ENCODE measurements at regions not wholly inside any gene's neighbourhood (a gene's known extent, or its start where the extent isn't known, plus 50 kb on each side); places are given as distances from the start of the nearest gene placed in this dataset.

GRCh38 chr13:29917650-29918049 lies 67.2 kb upstream of the UBL3 start:
- no peaks in the 10 kb centered on the region for H3K36me3 Mint-ChIP-seq
- no peak for DNase-seq (ENCODE audit: low spot score)
- ChIA-PET CTCF (no interaction called here), POLR2A (no interaction called here)
- no peak for ATAC-seq
- no peak overlapping the region for H3K27ac Mint-ChIP-seq
- H3K4me3 Mint-ChIP-seq = no peak overlapping the region
- H3K27me3 Mint-ChIP-seq (ENCODE audit: low read depth) = peaks cover 2% of the 10 kb centered on the region
- H3K9me3 Mint-ChIP-seq = peaks cover 9% of the 10 kb centered on the region
- TF ChIP-seq KAT7 (CRISPR knock-in tag; IDR thresholded peaks at IDR 0.05; ENCODE audit: borderline replicate concordance) = no peak
- TF ChIP-seq IRF1 (CRISPR knock-in tag; IDR thresholded peaks at IDR 0.05) = no peak
- no peak for TF ChIP-seq NFE2L1 (CRISPR knock-in tag; IDR thresholded peaks at IDR 0.05)
- no peak for TF ChIP-seq ZNF671 (CRISPR knock-in tag; IDR thresholded peaks at IDR 0.05)
- TF ChIP-seq AR (CRISPR knock-in tag; IDR thresholded peaks at IDR 0.05) = no peak
- TF ChIP-seq NR2C2 (CRISPR knock-in tag; IDR thresholded peaks at IDR 0.05) = no peak
- TF ChIP-seq SOX15 (CRISPR knock-in tag; IDR thresholded peaks at IDR 0.05) = no peak
- no peak for TF ChIP-seq ZNF219 (CRISPR knock-in tag; IDR thresholded peaks at IDR 0.05; ENCODE audit: borderline replicate concordance)
- no peak for TF ChIP-seq ATF2 (CRISPR knock-in tag; IDR thresholded peaks at IDR 0.05; ENCODE audit: borderline replicate concordance, low read depth)
- no peak for TF ChIP-seq E2F1 (CRISPR knock-in tag; IDR thresholded peaks at IDR 0.05)
- TF ChIP-seq TP53 (CRISPR knock-in tag; IDR thresholded peaks at IDR 0.05) = no peak
- TF ChIP-seq ESRRA (CRISPR knock-in tag; IDR thresholded peaks at IDR 0.05; ENCODE audit: borderline replicate concordance) = no peak
- no peak for TF ChIP-seq FOXJ3 (CRISPR knock-in tag; IDR thresholded peaks at IDR 0.05; ENCODE audit: borderline replicate concordance)
- no peaks in the 10 kb centered on the region for H3K4me1 Mint-ChIP-seq

GRCh38 chr13:29914581-29914980 lies 64.2 kb upstream of the UBL3 start:
- Mint-ChIP-seq H3K4me1 (no peaks in the 10 kb centered on the region), H3K36me3 (no peaks in the 10 kb centered on the region), H3K27me3 (ENCODE audit: low read depth) (no peaks in the 10 kb centered on the region; the same call in 1 of the 2 replicates), H3K9me3 (peaks cover 9% of the 10 kb centered on the region), H3K4me3 (no peak overlapping the region), H3K27ac (no peak overlapping the region)
- ATAC-seq (no peak), DNase-seq (ENCODE audit: low spot score) (no peak)
- ChIA-PET CTCF (no interaction called here), POLR2A (no interaction called here)
- TF ChIP-seq, protein P1, sequence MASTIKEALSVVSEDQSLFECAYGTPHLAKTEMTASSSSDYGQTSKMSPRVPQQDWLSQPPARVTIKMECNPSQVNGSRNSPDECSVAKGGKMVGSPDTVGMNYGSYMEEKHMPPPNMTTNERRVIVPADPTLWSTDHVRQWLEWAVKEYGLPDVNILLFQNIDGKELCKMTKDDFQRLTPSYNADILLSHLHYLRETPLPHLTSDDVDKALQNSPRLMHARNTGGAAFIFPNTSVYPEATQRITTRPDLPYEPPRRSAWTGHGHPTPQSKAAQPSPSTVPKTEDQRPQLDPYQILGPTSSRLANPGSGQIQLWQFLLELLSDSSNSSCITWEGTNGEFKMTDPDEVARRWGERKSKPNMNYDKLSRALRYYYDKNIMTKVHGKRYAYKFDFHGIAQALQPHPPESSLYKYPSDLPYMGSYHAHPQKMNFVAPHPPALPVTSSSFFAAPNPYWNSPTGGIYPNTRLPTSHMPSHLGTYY (CRISPR knock-in tag; IDR thresholded peaks at IDR 0.05) = no peak
- TF ChIP-seq, protein P2, sequence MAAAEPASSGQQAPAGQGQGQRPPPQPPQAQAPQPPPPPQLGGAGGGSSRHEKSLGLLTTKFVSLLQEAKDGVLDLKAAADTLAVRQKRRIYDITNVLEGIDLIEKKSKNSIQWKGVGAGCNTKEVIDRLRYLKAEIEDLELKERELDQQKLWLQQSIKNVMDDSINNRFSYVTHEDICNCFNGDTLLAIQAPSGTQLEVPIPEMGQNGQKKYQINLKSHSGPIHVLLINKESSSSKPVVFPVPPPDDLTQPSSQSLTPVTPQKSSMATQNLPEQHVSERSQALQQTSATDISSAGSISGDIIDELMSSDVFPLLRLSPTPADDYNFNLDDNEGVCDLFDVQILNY (CRISPR knock-in tag; IDR thresholded peaks at IDR 0.05) = no peak
- no peak for TF ChIP-seq ELF4 (CRISPR knock-in tag; IDR thresholded peaks at IDR 0.05; ENCODE audit: low read depth)
- TF ChIP-seq, protein P3, sequence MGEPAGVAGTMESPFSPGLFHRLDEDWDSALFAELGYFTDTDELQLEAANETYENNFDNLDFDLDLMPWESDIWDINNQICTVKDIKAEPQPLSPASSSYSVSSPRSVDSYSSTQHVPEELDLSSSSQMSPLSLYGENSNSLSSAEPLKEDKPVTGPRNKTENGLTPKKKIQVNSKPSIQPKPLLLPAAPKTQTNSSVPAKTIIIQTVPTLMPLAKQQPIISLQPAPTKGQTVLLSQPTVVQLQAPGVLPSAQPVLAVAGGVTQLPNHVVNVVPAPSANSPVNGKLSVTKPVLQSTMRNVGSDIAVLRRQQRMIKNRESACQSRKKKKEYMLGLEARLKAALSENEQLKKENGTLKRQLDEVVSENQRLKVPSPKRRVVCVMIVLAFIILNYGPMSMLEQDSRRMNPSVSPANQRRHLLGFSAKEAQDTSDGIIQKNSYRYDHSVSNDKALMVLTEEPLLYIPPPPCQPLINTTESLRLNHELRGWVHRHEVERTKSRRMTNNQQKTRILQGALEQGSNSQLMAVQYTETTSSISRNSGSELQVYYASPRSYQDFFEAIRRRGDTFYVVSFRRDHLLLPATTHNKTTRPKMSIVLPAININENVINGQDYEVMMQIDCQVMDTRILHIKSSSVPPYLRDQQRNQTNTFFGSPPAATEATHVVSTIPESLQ (CRISPR knock-in tag; IDR thresholded peaks at IDR 0.05) = no peak
- no peak for TF ChIP-seq GRHL2 (CRISPR knock-in tag; IDR thresholded peaks at IDR 0.05; ENCODE audit: insufficient replicate concordance, severe bottlenecking)
- TF ChIP-seq NR1H2 (CRISPR knock-in tag; IDR thresholded peaks at IDR 0.05) = no peak
- TF ChIP-seq, protein P4, sequence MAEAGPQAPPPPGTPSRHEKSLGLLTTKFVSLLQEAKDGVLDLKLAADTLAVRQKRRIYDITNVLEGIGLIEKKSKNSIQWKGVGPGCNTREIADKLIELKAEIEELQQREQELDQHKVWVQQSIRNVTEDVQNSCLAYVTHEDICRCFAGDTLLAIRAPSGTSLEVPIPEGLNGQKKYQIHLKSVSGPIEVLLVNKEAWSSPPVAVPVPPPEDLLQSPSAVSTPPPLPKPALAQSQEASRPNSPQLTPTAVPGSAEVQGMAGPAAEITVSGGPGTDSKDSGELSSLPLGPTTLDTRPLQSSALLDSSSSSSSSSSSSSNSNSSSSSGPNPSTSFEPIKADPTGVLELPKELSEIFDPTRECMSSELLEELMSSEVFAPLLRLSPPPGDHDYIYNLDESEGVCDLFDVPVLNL (CRISPR knock-in tag; IDR thresholded peaks at IDR 0.05; ENCODE audit: borderline replicate concordance, low read depth) = no peak
- TF ChIP-seq, protein P5, sequence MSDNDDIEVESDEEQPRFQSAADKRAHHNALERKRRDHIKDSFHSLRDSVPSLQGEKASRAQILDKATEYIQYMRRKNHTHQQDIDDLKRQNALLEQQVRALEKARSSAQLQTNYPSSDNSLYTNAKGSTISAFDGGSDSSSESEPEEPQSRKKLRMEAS (CRISPR knock-in tag; IDR thresholded peaks at IDR 0.05) = no peak
- no peak for TF ChIP-seq ZNF219 (CRISPR knock-in tag; IDR thresholded peaks at IDR 0.05; ENCODE audit: borderline replicate concordance)
- no peak for TF ChIP-seq PREB (CRISPR knock-in tag; IDR thresholded peaks at IDR 0.05; ENCODE audit: borderline replicate concordance)
- TF ChIP-seq RELA (CRISPR knock-in tag; IDR thresholded peaks at IDR 0.05; ENCODE audit: borderline replicate concordance) = no peak
